K562 (cell line): ENCODE measurements at regions not wholly inside any gene's neighbourhood (a gene's known extent, or its start where the extent isn't known, plus 50 kb on each side); places are given as distances from the start of the nearest gene placed in this dataset.

Source experiments
- BACH1 ChIP-seq: fragments of 200-800 bp; sonication (Bioruptor generic); IDR thresholded peaks from 2 replicates; pipeline ENCODE4 v1.6.1; 2016; ENCODE audit warnings: missing genetic modification characterization, missing compliant biosample characterization
- DIDO1 ChIP-seq: fragments of 450-650 bp; IDR thresholded peaks from 2 replicates; pipeline ENCODE4 v1.6.1; 2016; ENCODE audit warnings: low read depth, missing biosample characterization, missing genetic modification characterization
- ELF4 ChIP-seq: fragments of 450-650 bp; formaldehyde crosslinking; IDR thresholded peaks from 2 replicates; pipeline ENCODE4 v1.4.0; 2022; ENCODE audit warnings: missing genetic modification characterization
- ERF ChIP-seq: fragments of 450-650 bp; formaldehyde crosslinking; IDR thresholded peaks from 2 replicates; pipeline ENCODE4 v1.4.0; 2020; ENCODE audit warnings: mild to moderate bottlenecking, mixed read lengths
- GABPB1 ChIP-seq: sonication (generic); formaldehyde crosslinking; IDR thresholded peaks from 2 replicates; pipeline ENCODE4 v1.8.0; 2022; ENCODE audit warnings: mild to moderate bottlenecking, missing genetic modification reagents
- HINFP ChIP-seq: fragments of 450-650 bp; conservative IDR thresholded peaks from 2 replicates; pipeline ENCODE4 v1.6.1; 2016; ENCODE audit warnings: missing genetic modification characterization, low read depth, mild to moderate bottlenecking, control low read depth, missing compliant biosample characterization
- MEF2D ChIP-seq: conservative IDR thresholded peaks from 2 replicates; pipeline ENCODE4 v1.6.1; 2016; ENCODE audit warnings: low read depth, missing genetic modification characterization, missing compliant biosample characterization
- NFRKB ChIP-seq: fragments of 450-650 bp; IDR thresholded peaks from 2 replicates; pipeline ENCODE4 v1.6.1; 2016; ENCODE audit warnings: low read depth
- RAD21 ChIP-seq, 2 experiments: fragments of 250-450 bp in 1 of 2; fragments of 450-650 bp in 1 of 2; sonication (Bioruptor Pico) in 1 of 2; formaldehyde crosslinking in 1 of 2; IDR thresholded peaks in 1 of 2; conservative IDR thresholded peaks in 1 of 2; 2 replicates each; pipeline versions ENCODE4 v1.4.0 to v1.8.0; 2020 to 2022; ENCODE audit warnings: mild to moderate bottlenecking in 2 of 2, moderate library complexity in 1 of 2
- RBFOX2 ChIP-seq: fragments of 200-400 bp; formaldehyde crosslinking; IDR thresholded peaks from 2 replicates; pipeline ENCODE4 v1.6.1; 2017; ENCODE audit warnings: low read depth, mild to moderate bottlenecking, low read length, moderate library complexity
- SMAD3 ChIP-seq: fragments of 450-650 bp; formaldehyde crosslinking; conservative IDR thresholded peaks from 2 replicates; pipeline ENCODE4 v1.4.0; 2020; ENCODE audit warnings: mild to moderate bottlenecking
- ZBTB12 ChIP-seq: fragments of 250-450 bp; sonication (Bioruptor Pico); IDR thresholded peaks from 2 replicates; pipeline ENCODE4 v1.4.0; 2020

GRCh38 chr1:109852221-109853015 is 58.2 kb upstream of the CSF1 start (continued):
- TF ChIP-seq RAD21 (CRISPR knock-in tag; conservative IDR thresholded peaks at IDR 0.05 in 1 of 2, IDR thresholded peaks at IDR 0.05 in 1 of 2): peak in 1 of 2 experiments; percentile 8; a peak in 1 of 4 replicates
- TF ChIP-seq SMAD3 (CRISPR knock-in tag): peak; percentile 55
- TF ChIP-seq DIDO1 (tag): 0 out of 2 replicates have a peak, but pooled peaks have one; percentile 45
- TF ChIP-seq HINFP (tag): peak; percentile 42; the same call in 1 of the 2 replicates
- peak; percentile 86 for TF ChIP-seq ERF
- 0 out of 2 replicates have a peak, but pooled peaks have one; percentile 18 for TF ChIP-seq RBFOX2
- peak; percentile 65; the same call in 1 of the 2 replicates for TF ChIP-seq BACH1 (tag)
- TF ChIP-seq GABPB1 (CRISPR knock-in tag): peak; percentile 57; the same call in 1 of the 2 replicates
- TF ChIP-seq ZBTB12: peak; percentile 45; the same call in 1 of the 2 replicates
- peak; percentile 84 for TF ChIP-seq MEF2D (tag)
- TF ChIP-seq ELF4 (CRISPR knock-in tag): 0 out of 2 replicates have a peak, but pooled peaks have one; percentile 27
- peak; percentile 58; the same call in 1 of the 2 replicates for TF ChIP-seq NFRKB
